ENCODE measurements at regions not wholly inside any gene's neighbourhood (a gene's known extent, or its start where the extent isn't known, plus 50 kb on each side); places are given as distances from the start of the nearest gene placed in this dataset.

GRCh38 chr18:45349467-45349866 is 265.8 kb upstream of the SLC14A2 start:
- H2BK20ac ChIP-seq (ENCODE audit: low read depth, low read length) = no peak overlapping the region
- no peak overlapping the region for H2BK5ac ChIP-seq (ENCODE audit: low read depth, low read length, poor library complexity, severe bottlenecking)
- no peak overlapping the region for H3K14ac ChIP-seq (replicated peaks; ENCODE audit: low read depth, low read length)
- H4K20me1 ChIP-seq (ENCODE audit: insufficient read depth, low read length) = no peaks in the 10 kb centered on the region
- no peak overlapping the region for H2AFZ ChIP-seq (replicated peaks; ENCODE audit: low read length, poor library complexity)
- in situ Hi-C loops (cut with MboI; ENCODE audit: low sequenced_read_pairs) (no loop called here), dilution Hi-C loops (cut with HindIII; ENCODE audit: low sequenced_read_pairs, unreplicated experiment) (no loop called here), intact Hi-C loops (cut with micrococcal nuclease) (no loop called here)
- H4K91ac ChIP-seq (ENCODE audit: insufficient read depth, low read depth, low read length) = no peak overlapping the region
- no peak overlapping the region for H2AK5ac ChIP-seq (ENCODE audit: low read depth, low read length)
- H3K4me2 ChIP-seq (ENCODE audit: low read depth, low read length) = no peak overlapping the region
- H3K18ac ChIP-seq (ENCODE audit: low read depth, low read length) = no peak overlapping the region
- H3K9me3 ChIP-seq (ENCODE audit: control insufficient read depth, insufficient read depth, low read length) = no peaks in the 10 kb centered on the region
- H3K27ac ChIP-seq (ENCODE audit: insufficient read depth, low read length) = no peak overlapping the region
- no peaks in the 10 kb centered on the region for H3K9me1 ChIP-seq (ENCODE audit: insufficient read depth, low read length)
- no peak overlapping the region for H3K56ac ChIP-seq (ENCODE audit: extremely low read depth, insufficient read depth, low read length)
- peaks cover 3% of the 10 kb centered on the region; the same call in 1 of the 2 replicates for H3K27me3 ChIP-seq (ENCODE audit: control insufficient read depth, insufficient read depth, low read length)
- CTCF ChIA-PET = no interaction called here
- no peaks in the 10 kb centered on the region for H3K4me1 ChIP-seq (ENCODE audit: control insufficient read depth, insufficient read depth, low read length)
- TF ChIP-seq MXI1 (IDR thresholded peaks at IDR 0.05; ENCODE audit: borderline replicate concordance, low read depth, low read length) (no peak), MAFK (IDR thresholded peaks at IDR 0.05; ENCODE audit: low read depth, low read length) (no peak), CEBPB (IDR thresholded peaks at IDR 0.05; ENCODE audit: low read depth, low read length) (no peak)
- H3K9ac ChIP-seq (ENCODE audit: low read depth, low read length) = no peak overlapping the region
- no peak overlapping the region for H4K8ac ChIP-seq (ENCODE audit: low read depth in 2 of 2, low read length in 2 of 2)
- H3K4ac ChIP-seq (ENCODE audit: low read depth, low read length) = no peak overlapping the region
- no peak for DNase-seq
- H3K23ac ChIP-seq (ENCODE audit: low read depth, low read length) = no peak overlapping the region
- POLR2A ChIA-PET (ENCODE audit: unreplicated experiment) = no interaction called here
- WGBS, 2 experiments (ENCODE audit: extremely low coverage in 2 of 2, insufficient read length in 1 of 2) = 100% methylated on average over 1 of the region's 2 CpGs; no CpG with 5 or more reads in 1 of the 2 experiments
- H2BK120ac ChIP-seq (ENCODE audit: low read depth, low read length) = no peak overlapping the region
- no peaks in the 10 kb centered on the region for H3K79me1 ChIP-seq (ENCODE audit: low read depth in 1 of 2, low read length in 2 of 2)
- no peak overlapping the region for H4K5ac ChIP-seq (ENCODE audit: low read depth, low read length)
- no peak for ATAC-seq (ENCODE audit: low read depth)
- H2BK15ac ChIP-seq (ENCODE audit: low read depth, low read length) = no peak overlapping the region
- no peak overlapping the region for H2AK9ac ChIP-seq (replicated peaks; ENCODE audit: low read depth, low read length, poor library complexity)
- BruUV-seq (replicated peaks) = no TSS peak
- no peaks in the 10 kb centered on the region for H3K36me3 ChIP-seq (ENCODE audit: control insufficient read depth, insufficient read depth, low read length)
- H3K4me3 ChIP-seq (ENCODE audit: insufficient read depth, low read depth, low read length) = no peak overlapping the region

Data from IMR-90 (cell line).